GM19023 (cell line): ENCODE measurements at regions not wholly inside any gene's neighbourhood (a gene's known extent, or its start where the extent isn't known, plus 50 kb on each side); places are given as distances from the start of the nearest gene placed in this dataset.
"Not testable (repeated sequence)": the region's sequence is repeated elsewhere in the genome, so short reads cannot be mapped to it uniquely, and the experiment has no call there.

ENCODE experiments used
- ATAC-seq: cut with Tn5 transposase; IDR thresholded peaks from one replicate; pipeline ENCODE4 v1.9.1; 2021; ENCODE audit warnings: mild to moderate bottlenecking, moderate library complexity; ENCODE audit not compliant: unreplicated experiment

GRCh38 chr6:121682666-121683065 lies 247.2 kb downstream of the GJA1 start:
- no peak for ATAC-seq

GRCh38 chr6:121685806-121686205 lies 250.4 kb downstream of the GJA1 start:
- ATAC-seq: not testable (repeated sequence)

GRCh38 chr6:121686611-121687023 lies 251.2 kb downstream of the GJA1 start:
- ATAC-seq: no peak

- ATAC-seq: no peak
These were observed 253.5 kb downstream of the GJA1 start for GRCh38 chr6:121688974-121689373.

- ATAC-seq: no peak
These were observed 255.7 kb downstream of the GJA1 start for GRCh38 chr6:121691126-121691551.

- no peak for ATAC-seq
These were observed 258.9 kb downstream of the GJA1 start for GRCh38 chr6:121694389-121694788.

- no peak for ATAC-seq
These were observed 259.4 kb downstream of the GJA1 start for GRCh38 chr6:121694801-121695251.

GRCh38 chr6:121695329-121695728 lies 259.9 kb downstream of the GJA1 start:
- ATAC-seq: no peak

- no peak for ATAC-seq
These were observed 262.5 kb downstream of the GJA1 start for GRCh38 chr6:121697921-121698320.

GRCh38 chr6:121698617-121699016 lies 263.2 kb downstream of the GJA1 start:
- ATAC-seq: no peak

GRCh38 chr6:121703129-121703528 lies 267.7 kb downstream of the GJA1 start:
- ATAC-seq: not testable (repeated sequence)

GRCh38 chr6:121711472-121711871 lies 276.0 kb downstream of the GJA1 start:
- ATAC-seq: no peak

- ATAC-seq: no peak
These were observed 282.2 kb downstream of the GJA1 start for GRCh38 chr6:121717686-121718085.

GRCh38 chr6:121720867-121721266 lies 285.4 kb downstream of the GJA1 start:
- not testable (repeated sequence) for ATAC-seq

- no peak for ATAC-seq
These were observed 288.2 kb downstream of the GJA1 start for GRCh38 chr6:121723623-121724022.

GRCh38 chr6:121724576-121724975 lies 289.1 kb downstream of the GJA1 start:
- no peak for ATAC-seq

- no peak for ATAC-seq
These were observed 291.1 kb downstream of the GJA1 start for GRCh38 chr6:121726596-121726995.

GRCh38 chr6:121730616-121731015 lies 295.2 kb downstream of the GJA1 start:
- no peak for ATAC-seq

- ATAC-seq: no peak
These were observed 295.9 kb downstream of the GJA1 start for GRCh38 chr6:121731381-121731780.

GRCh38 chr6:121732641-121733040 lies 297.2 kb downstream of the GJA1 start:
- ATAC-seq: no peak

GRCh38 chr6:121733234-121733633 lies 297.8 kb downstream of the GJA1 start:
- no peak for ATAC-seq

- ATAC-seq: not testable (repeated sequence)
These were observed 304.7 kb downstream of the GJA1 start for GRCh38 chr6:121740188-121740587.

GRCh38 chr6:121743691-121744090 lies 308.2 kb downstream of the GJA1 start:
- ATAC-seq: no peak
